ENCODE measurements at regions not wholly inside any gene's neighbourhood (a gene's known extent, or its start where the extent isn't known, plus 50 kb on each side); places are given as distances from the start of the nearest gene placed in this dataset.

GRCh38 chr21:20728691-20729090 lies 269.5 kb upstream of the NCAM2 start:
- Mint-ChIP-seq H3K27me3 (no peaks in the 10 kb centered on the region), H3K4me3 (no peak overlapping the region)
- no peak for ATAC-seq (ENCODE audit: low read depth)

DNA sequence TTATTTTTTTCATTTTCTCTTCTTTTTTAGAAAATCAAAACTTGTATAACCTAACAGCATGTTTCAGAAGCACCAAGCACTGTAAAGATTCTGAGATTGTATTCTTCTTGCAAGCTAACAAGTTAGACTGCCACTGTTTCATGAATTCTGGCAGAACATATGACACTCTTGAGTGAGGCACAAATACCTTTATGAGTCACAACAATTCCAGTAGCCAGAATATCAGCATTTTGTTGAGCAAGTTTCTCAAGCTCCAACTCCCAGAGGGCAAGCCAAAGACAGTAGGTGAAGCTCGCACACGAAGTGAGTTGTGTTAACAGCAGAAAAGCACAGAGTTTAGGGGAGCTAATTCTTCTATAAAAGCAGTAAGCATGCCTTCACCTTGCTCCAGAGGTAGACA lies 268.8 kb upstream of the NCAM2 start:
- Mint-ChIP-seq H3K9me3 (peaks cover 1% of the 10 kb centered on the region), H3K36me3 (no peaks in the 10 kb centered on the region), H3K4me3 (no peak overlapping the region), H3K27me3 (no peaks in the 10 kb centered on the region), H3K4me1 (no peaks in the 10 kb centered on the region), H3K27ac (no peak overlapping the region)
- ATAC-seq (ENCODE audit: low read depth) (no peak), DNase-seq (ENCODE audit: low spot score in 2 of 2) (no peak)

More at GRCh38 chr21:20728691-20729090, 269.5 kb upstream of the NCAM2 start:
- H3K27ac Mint-ChIP-seq: no peak overlapping the region
- DNase-seq (ENCODE audit: low spot score in 2 of 2): no peak
- no peaks in the 10 kb centered on the region for H3K4me1 Mint-ChIP-seq
- no peaks in the 10 kb centered on the region for H3K36me3 Mint-ChIP-seq
- H3K9me3 Mint-ChIP-seq: peaks cover 1% of the 10 kb centered on the region

DNA sequence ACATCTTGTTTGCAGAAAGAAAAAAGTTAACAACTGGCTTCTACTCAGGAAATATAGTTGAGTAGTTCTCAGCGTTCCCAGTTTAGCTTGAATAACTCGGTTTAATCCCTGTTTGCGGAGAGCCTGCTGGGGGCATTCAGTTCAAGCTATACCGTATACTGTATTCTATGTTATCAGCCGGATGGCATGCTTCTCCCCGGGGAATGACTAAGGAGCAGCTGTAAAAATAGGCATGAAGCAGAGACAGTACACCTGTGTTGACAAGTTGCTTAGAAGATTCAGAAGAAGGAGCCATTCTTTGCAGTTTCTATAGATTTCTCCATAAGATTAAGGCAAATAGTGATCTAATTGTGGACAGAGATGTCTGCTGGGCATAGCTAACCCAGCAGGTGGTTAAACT lies 267.8 kb upstream of the NCAM2 start:
- no peaks in the 10 kb centered on the region for H3K36me3 Mint-ChIP-seq
- H3K4me3 Mint-ChIP-seq: no peak overlapping the region
- H3K9me3 Mint-ChIP-seq: peaks cover 1% of the 10 kb centered on the region
- H3K27ac Mint-ChIP-seq: no peak overlapping the region
- H3K27me3 Mint-ChIP-seq: no peaks in the 10 kb centered on the region
- ATAC-seq (ENCODE audit: low read depth) (no peak), DNase-seq (ENCODE audit: low spot score in 2 of 2) (no peak)
- H3K4me1 Mint-ChIP-seq: no peaks in the 10 kb centered on the region

DNA sequence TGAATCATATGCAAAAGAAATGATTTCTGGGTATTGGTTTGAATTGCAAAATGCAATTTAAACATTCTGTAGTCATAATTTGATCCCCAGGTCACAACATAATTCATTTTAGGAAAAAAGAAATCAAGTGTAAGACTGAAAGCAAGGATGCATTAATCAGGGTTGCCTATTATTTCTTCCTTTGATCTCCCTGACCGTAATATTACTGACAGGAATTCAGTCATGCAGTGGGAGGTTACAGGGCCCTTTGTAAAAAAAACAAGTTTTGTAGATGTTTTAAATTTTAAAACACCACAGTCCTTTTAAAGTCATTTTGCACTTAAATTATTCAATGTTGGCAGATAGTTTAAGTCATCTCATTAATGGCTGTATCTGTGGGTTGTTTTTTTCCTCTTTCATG lies 263.0 kb upstream of the NCAM2 start:
- DNase-seq (ENCODE audit: low spot score in 2 of 2): no peak
- H3K27ac Mint-ChIP-seq: no peak overlapping the region
- H3K4me3 Mint-ChIP-seq: no peak overlapping the region
- H3K4me1 Mint-ChIP-seq: no peaks in the 10 kb centered on the region
- H3K9me3 Mint-ChIP-seq: peaks cover 3% of the 10 kb centered on the region
- no peak for ATAC-seq (ENCODE audit: low read depth)
- no peaks in the 10 kb centered on the region for H3K27me3 Mint-ChIP-seq
- H3K36me3 Mint-ChIP-seq: no peaks in the 10 kb centered on the region

DNA sequence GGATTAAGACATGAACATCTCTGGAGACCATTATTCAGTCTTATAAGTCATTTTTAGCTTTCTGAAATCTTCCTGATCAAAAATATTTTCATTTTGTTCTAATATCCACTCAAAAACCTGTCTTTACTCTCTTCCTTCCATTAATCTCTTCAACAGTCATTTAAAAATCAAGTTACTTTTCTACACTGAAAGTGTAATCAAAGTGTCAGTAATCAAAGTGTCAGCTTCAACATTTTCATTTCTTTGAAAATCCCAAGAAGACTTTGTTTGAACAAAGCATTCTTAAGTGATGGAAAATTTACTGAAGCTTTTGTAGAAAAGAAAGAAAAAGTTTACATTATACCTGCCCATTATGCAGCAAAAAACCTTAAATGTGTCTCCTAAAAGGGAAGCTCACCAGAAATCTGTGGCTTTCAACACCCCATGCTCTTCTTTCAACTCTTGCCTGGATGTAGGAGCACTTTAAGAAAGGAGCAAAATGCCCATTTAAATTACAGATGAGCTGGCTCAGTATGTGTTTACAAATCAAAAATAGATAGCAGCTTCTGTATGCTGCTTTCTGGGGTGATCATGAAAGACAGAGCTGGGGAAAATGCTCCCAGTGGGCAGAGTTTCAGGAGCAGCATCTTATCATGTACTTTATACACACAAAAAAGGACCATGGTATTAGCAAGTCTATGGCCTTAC lies 260.8 kb upstream of the NCAM2 start:
- ATAC-seq (ENCODE audit: low read depth) (no peak), DNase-seq (ENCODE audit: low spot score in 2 of 2) (no peak)
- peaks cover 3% of the 10 kb centered on the region for H3K9me3 Mint-ChIP-seq
- no peak overlapping the region for H3K4me3 Mint-ChIP-seq
- no peaks in the 10 kb centered on the region for H3K4me1 Mint-ChIP-seq
- no peak overlapping the region for H3K27ac Mint-ChIP-seq
- H3K36me3 Mint-ChIP-seq: no peaks in the 10 kb centered on the region
- H3K27me3 Mint-ChIP-seq: no peaks in the 10 kb centered on the region

- no peak overlapping the region for H3K27ac Mint-ChIP-seq
- H3K4me1 Mint-ChIP-seq: no peaks in the 10 kb centered on the region
- no peaks in the 10 kb centered on the region for H3K36me3 Mint-ChIP-seq
- peaks cover 3% of the 10 kb centered on the region for H3K9me3 Mint-ChIP-seq
- no peak overlapping the region for H3K4me3 Mint-ChIP-seq
- ATAC-seq (ENCODE audit: low read depth): no peak
- no peaks in the 10 kb centered on the region for H3K27me3 Mint-ChIP-seq
- no peak for DNase-seq (ENCODE audit: low spot score in 2 of 2)
These were observed 258.8 kb upstream of the NCAM2 start for GRCh38 chr21:20739421-20739820.

GRCh38 chr21:20741445-20741844 lies 256.8 kb upstream of the NCAM2 start:
- H3K4me3 Mint-ChIP-seq: no peak overlapping the region

DNA sequence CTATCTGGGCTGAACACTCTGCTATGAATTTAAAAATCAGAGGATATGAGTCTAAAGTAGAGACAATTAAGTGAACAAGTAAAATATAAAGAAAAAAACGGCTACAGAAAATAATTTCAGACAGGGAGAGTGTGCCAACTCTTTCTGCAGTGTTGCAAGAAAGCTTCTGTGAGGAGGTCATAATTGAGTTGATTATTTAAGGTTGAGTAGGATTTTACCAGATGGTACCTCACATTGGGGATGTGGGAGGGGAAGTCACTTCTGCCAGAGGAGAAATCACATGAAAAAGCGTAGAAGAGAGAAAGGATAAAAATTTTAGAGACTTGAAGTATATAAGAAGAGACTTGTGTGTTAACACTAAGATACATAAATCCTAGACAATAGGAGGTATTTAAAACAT lies 238.0 kb upstream of the NCAM2 start:
- no peaks in the 10 kb centered on the region for H3K36me3 Mint-ChIP-seq
- no peak for ATAC-seq (ENCODE audit: low read depth)

More at GRCh38 chr21:20741445-20741844, 256.8 kb upstream of the NCAM2 start:
- H3K36me3 Mint-ChIP-seq: no peaks in the 10 kb centered on the region
- H3K9me3 Mint-ChIP-seq: peaks cover 3% of the 10 kb centered on the region
- H3K27me3 Mint-ChIP-seq: no peaks in the 10 kb centered on the region
- no peak for DNase-seq (ENCODE audit: low spot score in 2 of 2)
- no peak overlapping the region for H3K27ac Mint-ChIP-seq
- H3K4me1 Mint-ChIP-seq: no peaks in the 10 kb centered on the region
- ATAC-seq (ENCODE audit: low read depth): no peak

DNA sequence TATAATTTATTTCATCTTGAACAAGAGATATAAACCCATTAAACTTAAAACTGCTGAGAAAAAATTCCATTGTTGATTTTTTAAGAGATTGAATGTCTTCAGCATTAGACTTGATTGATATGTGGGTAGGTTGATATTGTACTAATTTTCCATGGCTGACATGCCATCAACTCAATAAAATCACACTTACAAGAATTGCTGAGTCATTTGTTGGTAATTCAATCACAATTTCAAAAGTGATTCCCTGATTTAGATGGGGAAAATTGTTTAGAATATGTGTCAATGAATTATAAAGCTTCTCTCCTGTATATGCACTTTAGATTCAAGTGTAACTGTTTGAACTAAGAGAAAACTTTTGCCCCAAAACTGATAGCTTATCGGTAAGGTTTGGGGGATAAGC lies 223.5 kb upstream of the NCAM2 start:
- DNase-seq (ENCODE audit: low spot score in 2 of 2) (no peak), ATAC-seq (ENCODE audit: low read depth) (no peak)
- H3K27ac Mint-ChIP-seq: no peak overlapping the region
- no peaks in the 10 kb centered on the region for H3K27me3 Mint-ChIP-seq
- H3K4me1 Mint-ChIP-seq: no peaks in the 10 kb centered on the region
- peaks cover 8% of the 10 kb centered on the region for H3K9me3 Mint-ChIP-seq
- no peak overlapping the region for H3K4me3 Mint-ChIP-seq
- H3K36me3 Mint-ChIP-seq: no peaks in the 10 kb centered on the region

More for the DNA sequence above, 238.0 kb upstream of the NCAM2 start:
- Mint-ChIP-seq H3K4me3 (no peak overlapping the region), H3K9me3 (peaks cover 3% of the 10 kb centered on the region), H3K4me1 (no peaks in the 10 kb centered on the region), H3K27me3 (no peaks in the 10 kb centered on the region), H3K27ac (no peak overlapping the region)
- DNase-seq (ENCODE audit: low spot score in 2 of 2): no peak

DNA sequence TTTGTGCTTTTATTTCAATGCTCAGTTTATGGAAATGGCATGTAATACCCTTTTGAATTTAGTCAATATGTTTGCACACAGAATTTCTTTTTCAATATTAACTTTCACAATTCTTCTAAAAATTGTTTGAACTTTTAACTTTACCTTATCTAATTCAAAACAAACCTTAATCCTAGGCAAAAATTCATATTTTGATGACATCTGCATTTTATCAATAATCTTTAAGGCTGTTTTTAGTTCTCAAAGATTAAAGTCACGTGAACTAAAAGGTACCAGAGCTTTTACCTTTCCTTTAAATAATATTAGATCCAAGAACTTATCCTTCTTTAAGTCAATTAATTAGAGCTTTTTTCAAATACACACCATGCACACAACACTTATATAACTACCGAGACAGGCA lies 218.9 kb upstream of the NCAM2 start:
- no peaks in the 10 kb centered on the region for H3K4me1 Mint-ChIP-seq
- peaks cover 4% of the 10 kb centered on the region for H3K9me3 Mint-ChIP-seq
- no peaks in the 10 kb centered on the region for H3K27me3 Mint-ChIP-seq
- H3K36me3 Mint-ChIP-seq: no peaks in the 10 kb centered on the region
- H3K27ac Mint-ChIP-seq: no peak overlapping the region
- no peak overlapping the region for H3K4me3 Mint-ChIP-seq
- ATAC-seq (ENCODE audit: low read depth): no peak
- no peak for DNase-seq (ENCODE audit: low spot score in 2 of 2)

GRCh38 chr21:20783611-20784010 lies 214.6 kb upstream of the NCAM2 start:
- no peaks in the 10 kb centered on the region for H3K4me1 Mint-ChIP-seq
- ATAC-seq (ENCODE audit: low read depth) (no peak), DNase-seq (ENCODE audit: low spot score in 2 of 2) (no peak)
- no peaks in the 10 kb centered on the region for H3K36me3 Mint-ChIP-seq
- no peak overlapping the region for H3K27ac Mint-ChIP-seq
- no peak overlapping the region for H3K4me3 Mint-ChIP-seq
- peaks cover 4% of the 10 kb centered on the region for H3K9me3 Mint-ChIP-seq
- no peaks in the 10 kb centered on the region for H3K27me3 Mint-ChIP-seq

DNA sequence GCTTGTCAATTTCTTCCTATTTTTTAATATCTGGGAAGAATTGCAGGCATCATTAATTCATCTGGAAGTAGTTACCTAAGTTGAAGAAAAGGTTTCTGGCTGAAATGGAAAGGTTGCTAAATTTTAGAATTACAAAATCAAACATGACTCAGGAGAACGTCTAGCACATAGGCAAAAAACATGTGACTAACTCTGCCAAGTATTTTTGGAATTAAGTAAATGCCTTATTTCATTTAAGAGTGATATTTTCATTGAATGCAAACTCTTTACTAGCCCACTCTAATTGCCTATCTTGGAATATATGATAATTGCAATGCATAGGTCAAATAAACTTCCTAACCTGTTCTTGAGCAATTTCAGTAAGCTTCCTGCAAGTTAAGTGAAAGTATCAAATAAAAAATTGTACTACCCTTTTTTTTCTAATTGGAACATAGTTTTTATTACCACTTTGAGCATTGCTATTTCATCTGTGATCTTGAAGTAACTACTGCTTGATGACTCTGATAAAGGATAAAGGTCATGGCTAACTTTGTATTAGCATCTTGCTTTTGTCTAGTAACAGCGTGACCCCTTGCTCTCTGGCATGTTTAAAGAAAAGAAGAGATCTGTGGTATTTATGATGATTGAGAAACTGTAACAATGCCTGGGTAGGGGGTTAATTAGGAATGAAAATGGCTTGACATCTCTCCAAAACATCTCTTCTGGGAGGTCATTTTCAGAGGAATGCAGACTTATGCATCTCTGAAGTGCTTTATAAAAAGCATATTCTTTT lies 208.3 kb upstream of the NCAM2 start:
- H3K27me3 Mint-ChIP-seq: no peaks in the 10 kb centered on the region
- no peak for ATAC-seq (ENCODE audit: low read depth)
- H3K36me3 Mint-ChIP-seq: no peaks in the 10 kb centered on the region
- H3K27ac Mint-ChIP-seq: no peak overlapping the region
- DNase-seq (ENCODE audit: low spot score in 2 of 2): no peak
- no peaks in the 10 kb centered on the region for H3K4me1 Mint-ChIP-seq
- no peaks in the 10 kb centered on the region for H3K9me3 Mint-ChIP-seq
- H3K4me3 Mint-ChIP-seq: no peak overlapping the region

DNA sequence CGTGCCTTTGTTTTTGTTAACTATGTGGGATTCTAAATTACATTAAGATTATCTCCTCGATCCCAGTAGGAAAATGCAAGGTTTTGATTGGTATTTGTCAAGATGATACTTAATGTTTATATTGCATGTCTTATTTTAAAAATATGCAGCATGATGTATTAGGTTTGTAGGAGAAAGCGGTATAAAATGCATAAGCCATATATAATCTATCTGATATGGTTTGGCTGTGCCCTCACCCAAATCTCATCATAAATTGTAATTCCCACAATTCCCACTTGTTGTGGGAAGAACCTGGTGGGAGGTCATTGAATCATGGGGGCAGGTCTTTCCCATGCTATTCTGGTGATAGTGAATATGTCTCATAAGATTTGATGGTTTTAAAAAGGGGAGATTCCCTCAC lies 198.1 kb upstream of the NCAM2 start:
- no peaks in the 10 kb centered on the region for H3K36me3 Mint-ChIP-seq
- H3K4me1 Mint-ChIP-seq: no peaks in the 10 kb centered on the region
- no peaks in the 10 kb centered on the region for H3K27me3 Mint-ChIP-seq
- H3K9me3 Mint-ChIP-seq: peaks cover 4% of the 10 kb centered on the region
- H3K4me3 Mint-ChIP-seq: no peak overlapping the region
- DNase-seq (ENCODE audit: low spot score in 2 of 2) (no peak), ATAC-seq (ENCODE audit: low read depth) (no peak)
- H3K27ac Mint-ChIP-seq: no peak overlapping the region

- Mint-ChIP-seq H3K9me3 (no peaks in the 10 kb centered on the region), H3K4me3 (no peak overlapping the region), H3K27ac (no peak overlapping the region), H3K36me3 (no peaks in the 10 kb centered on the region), H3K27me3 (no peaks in the 10 kb centered on the region), H3K4me1 (no peaks in the 10 kb centered on the region)
- ATAC-seq (ENCODE audit: low read depth) (no peak), DNase-seq (ENCODE audit: low spot score in 2 of 2) (no peak)
These were observed 196.0 kb upstream of the NCAM2 start for GRCh38 chr21:20802201-20802600.
